HUES6 (cell line): ENCODE measurements at regions not wholly inside any gene's neighbourhood (a gene's known extent, or its start where the extent isn't known, plus 50 kb on each side); places are given as distances from the start of the nearest gene placed in this dataset.

Experiments
- H3K27ac ChIP-seq: 2 replicates; pipeline ENCODE4 v1.7.0; 2013; ENCODE audit warnings: low read depth, mild to moderate bottlenecking, low read length, inconsistent platforms
- H3K27me3 ChIP-seq: 2 replicates; pipeline ENCODE4 v1.6.1; 2013; ENCODE audit warnings: low read length; ENCODE audit not compliant: control insufficient read depth, insufficient read depth
- H3K36me3 ChIP-seq: 2 replicates; pipeline ENCODE4 v1.6.1; 2013; ENCODE audit warnings: low read length; ENCODE audit not compliant: control insufficient read depth, insufficient read depth
- H3K4me1 ChIP-seq: 2 replicates; pipeline ENCODE4 v1.6.1; 2013; ENCODE audit warnings: low read length; ENCODE audit not compliant: control insufficient read depth, insufficient read depth
- H3K4me3 ChIP-seq: 2 replicates; pipeline ENCODE4 v1.5.1; 2013; ENCODE audit warnings: low read depth, low read length
- H3K9ac ChIP-seq: one replicate; pipeline ENCODE4 v1.6.1; 2013; ENCODE audit warnings: mild to moderate bottlenecking, low read length
- H3K9me3 ChIP-seq: 2 replicates; pipeline ENCODE4 v1.6.1; 2013; ENCODE audit warnings: low read depth, low read length; ENCODE audit not compliant: control insufficient read depth, insufficient read depth

DNA sequence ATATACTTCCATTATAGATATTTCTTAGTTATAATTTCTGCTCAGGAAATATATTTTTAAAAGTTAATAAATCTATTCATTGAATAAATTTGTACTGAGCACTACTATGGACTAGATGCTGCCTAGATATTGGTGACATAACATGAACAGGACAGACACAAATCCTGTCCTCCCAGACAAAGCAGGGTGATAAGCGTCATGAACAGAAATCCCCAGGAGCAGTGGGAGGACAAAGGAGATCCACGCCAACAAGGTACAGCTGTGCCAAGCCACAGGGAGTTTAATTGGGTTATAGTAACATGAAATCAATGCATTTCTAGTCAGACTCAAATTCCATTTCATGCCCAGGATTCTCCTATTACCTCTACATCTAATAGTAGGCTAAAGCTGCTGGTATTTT is 171.8 kb upstream of the CPNE8 start:
- Histone ChIP-seq H3K9ac (no peak overlapping the region), H3K9me3 (no peaks in the 10 kb centered on the region), H3K27me3 (no peaks in the 10 kb centered on the region; the same call in 1 of the 2 replicates), H3K4me3 (no peak overlapping the region), H3K4me1 (no peaks in the 10 kb centered on the region), H3K27ac (no peak overlapping the region), H3K36me3 (no peaks in the 10 kb centered on the region)

DNA sequence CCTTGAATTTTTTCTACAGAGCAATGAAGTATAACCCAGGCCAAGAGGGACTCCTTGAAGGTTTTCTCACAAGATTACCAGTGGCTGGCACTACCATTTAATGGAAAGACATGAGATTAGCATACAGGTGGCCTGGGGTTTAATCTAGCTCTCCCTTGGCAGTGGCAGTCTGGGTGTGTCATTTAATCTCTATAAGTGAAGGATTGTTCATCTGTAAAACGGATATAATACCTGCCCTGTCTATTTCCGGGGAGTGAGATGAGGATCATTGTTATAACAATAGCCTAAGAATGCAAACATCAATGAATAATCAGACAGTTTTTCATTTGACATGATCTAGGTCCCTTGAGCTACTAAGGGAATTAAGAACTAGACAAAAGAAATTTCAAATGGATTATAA is 168.7 kb upstream of the CPNE8 start:
- no peaks in the 10 kb centered on the region for H3K27me3 ChIP-seq
- no peak overlapping the region for H3K27ac ChIP-seq
- H3K36me3 ChIP-seq, result no peaks in the 10 kb centered on the region
- no peaks in the 10 kb centered on the region for H3K4me1 ChIP-seq
- no peak overlapping the region for H3K9ac ChIP-seq
- no peaks in the 10 kb centered on the region for H3K9me3 ChIP-seq
- H3K4me3 ChIP-seq, result no peak overlapping the region

GRCh38 chr12:39072658-39073057 is 167.3 kb upstream of the CPNE8 start:
- H3K9ac ChIP-seq, result no peak overlapping the region

DNA sequence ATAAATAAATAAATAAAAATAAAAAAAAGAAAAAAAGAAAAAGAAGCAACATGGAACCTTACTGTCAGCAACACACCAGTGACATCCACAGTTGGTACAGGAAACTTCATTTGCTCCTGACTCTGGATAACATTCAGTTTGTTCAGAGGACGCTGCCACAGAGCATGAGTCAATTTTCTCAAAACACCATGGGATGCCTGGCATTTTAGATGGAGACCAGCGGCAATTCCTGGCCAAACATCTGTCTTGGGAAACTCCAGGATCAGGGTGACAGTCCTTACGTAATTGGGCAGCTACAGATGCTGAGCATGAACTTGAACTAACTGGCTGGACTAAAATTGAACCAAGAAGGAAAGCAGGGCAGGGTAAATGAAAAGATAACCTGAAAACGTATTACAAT is 166.2 kb upstream of the CPNE8 start:
- H3K27me3 ChIP-seq, result no peaks in the 10 kb centered on the region
- no peaks in the 10 kb centered on the region for H3K4me1 ChIP-seq
- no peak overlapping the region for H3K27ac ChIP-seq
- no peaks in the 10 kb centered on the region for H3K9me3 ChIP-seq
- no peaks in the 10 kb centered on the region for H3K36me3 ChIP-seq
- H3K9ac ChIP-seq, result no peak overlapping the region
- no peak overlapping the region for H3K4me3 ChIP-seq

More at GRCh38 chr12:39072658-39073057, 167.3 kb upstream of the CPNE8 start:
- no peaks in the 10 kb centered on the region for H3K4me1 ChIP-seq
- H3K4me3 ChIP-seq, result no peak overlapping the region
- no peaks in the 10 kb centered on the region for H3K27me3 ChIP-seq
- no peak overlapping the region for H3K27ac ChIP-seq
- no peaks in the 10 kb centered on the region for H3K36me3 ChIP-seq
- no peaks in the 10 kb centered on the region for H3K9me3 ChIP-seq

DNA sequence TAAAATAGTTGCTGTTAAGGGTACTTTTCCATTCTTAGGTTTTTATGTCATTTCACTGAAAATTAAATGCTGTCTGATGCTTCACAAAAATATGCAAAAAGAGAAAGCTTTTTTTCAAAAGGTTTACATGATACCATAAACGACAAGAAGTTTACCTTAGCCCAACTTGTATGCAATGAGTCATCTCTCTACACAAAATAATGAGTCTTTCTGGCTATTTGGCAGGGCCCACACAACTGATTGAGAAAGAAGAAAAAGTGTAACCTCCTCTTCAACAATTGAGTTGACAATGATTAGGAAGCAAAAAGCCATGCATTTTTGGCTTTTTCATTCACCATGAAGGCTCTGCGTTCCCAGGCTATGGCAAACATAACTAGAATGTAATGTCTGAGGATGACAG is 165.4 kb upstream of the CPNE8 start:
- Histone ChIP-seq H3K4me3 (no peak overlapping the region), H3K4me1 (no peaks in the 10 kb centered on the region), H3K27ac (no peak overlapping the region), H3K9ac (no peak overlapping the region), H3K36me3 (no peaks in the 10 kb centered on the region), H3K27me3 (no peaks in the 10 kb centered on the region), H3K9me3 (no peaks in the 10 kb centered on the region)

DNA sequence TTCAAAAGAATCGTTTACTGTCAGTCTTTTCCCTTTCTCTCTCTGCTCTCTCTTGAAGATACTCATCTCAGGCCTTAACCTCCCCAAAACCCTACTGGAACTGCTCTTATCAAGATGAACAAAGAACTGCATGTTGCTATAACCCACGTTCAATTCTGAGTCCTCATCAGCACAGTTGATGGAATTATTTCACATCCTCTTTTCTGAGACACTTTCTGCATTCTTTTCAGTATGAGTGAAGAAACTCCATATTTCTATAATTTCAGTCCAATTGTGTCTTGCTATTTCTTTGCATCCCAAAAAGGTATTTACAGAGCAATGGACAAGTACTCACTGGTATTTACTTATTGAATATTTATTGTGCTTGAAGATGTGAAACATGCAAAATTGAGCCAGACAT is 160.1 kb upstream of the CPNE8 start:
- peaks cover 3% of the 10 kb centered on the region; the same call in 1 of the 2 replicates for H3K4me1 ChIP-seq
- no peak overlapping the region for H3K4me3 ChIP-seq
- no peaks in the 10 kb centered on the region for H3K27me3 ChIP-seq
- H3K36me3 ChIP-seq, result no peaks in the 10 kb centered on the region
- no peak overlapping the region for H3K9ac ChIP-seq
- H3K9me3 ChIP-seq, result no peaks in the 10 kb centered on the region
- no peak overlapping the region for H3K27ac ChIP-seq

DNA sequence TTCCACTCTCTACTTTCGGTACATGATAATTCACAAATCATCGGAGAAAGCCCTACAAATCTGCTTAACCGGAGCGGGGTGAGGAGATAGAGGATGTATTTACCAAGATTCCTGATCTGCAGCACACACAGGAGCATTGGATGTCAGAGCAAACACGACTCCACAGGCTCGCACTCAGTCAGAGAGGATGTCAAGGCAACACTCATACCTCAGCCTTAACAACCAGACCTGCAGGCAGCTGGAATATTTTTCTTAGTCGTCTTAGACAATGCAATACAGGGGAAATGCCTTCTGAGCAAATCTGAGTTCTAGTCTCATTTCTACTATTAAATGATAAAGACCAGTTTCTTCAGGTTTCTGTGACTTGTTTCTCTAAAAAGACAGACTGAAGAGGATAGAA is 159.3 kb upstream of the CPNE8 start:
- Histone ChIP-seq H3K27me3 (no peaks in the 10 kb centered on the region), H3K36me3 (no peaks in the 10 kb centered on the region), H3K9ac (no peak overlapping the region), H3K4me1 (peaks cover 3% of the 10 kb centered on the region; the same call in 1 of the 2 replicates), H3K27ac (no peak overlapping the region), H3K4me3 (no peak overlapping the region), H3K9me3 (no peaks in the 10 kb centered on the region)

DNA sequence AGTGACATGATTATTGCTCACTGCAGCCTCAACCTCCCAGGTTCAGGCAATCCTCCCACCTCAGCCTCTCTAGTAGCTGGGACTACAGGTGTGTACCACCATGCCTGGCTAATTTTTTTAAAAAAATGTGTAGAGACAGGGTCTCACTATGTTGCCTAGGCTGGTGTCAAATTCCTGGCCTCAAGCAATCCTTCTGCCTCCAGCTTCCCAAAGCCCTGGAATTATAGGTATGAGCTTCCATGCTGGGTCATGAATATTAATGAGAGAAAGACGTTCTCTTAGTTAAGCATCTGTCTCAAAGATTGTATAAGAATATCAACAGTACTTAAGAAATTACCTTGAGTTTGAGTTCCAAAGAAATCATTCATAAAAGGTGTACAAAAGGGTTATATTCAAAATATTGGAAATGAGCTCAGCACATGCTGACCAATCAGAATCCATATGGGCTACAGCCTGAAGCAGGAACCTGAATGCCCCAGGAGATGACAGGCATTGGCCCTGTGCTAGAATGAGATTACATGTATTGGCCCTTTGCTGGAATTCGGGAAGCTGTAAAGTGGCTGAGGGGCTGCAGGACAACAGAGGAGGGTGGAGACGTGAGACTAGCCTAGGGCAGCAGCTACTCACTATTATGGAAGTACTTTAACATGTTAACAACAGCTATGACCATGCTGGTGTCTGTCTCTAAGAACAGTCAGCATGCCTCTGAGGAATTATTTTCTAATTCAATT is 157.0 kb upstream of the CPNE8 start:
- no peaks in the 10 kb centered on the region for H3K27me3 ChIP-seq
- no peak overlapping the region for H3K4me3 ChIP-seq
- H3K4me1 ChIP-seq, result peaks cover 3% of the 10 kb centered on the region; the same call in 1 of the 2 replicates
- H3K27ac ChIP-seq, result no peak overlapping the region
- no peak overlapping the region for H3K9ac ChIP-seq
- H3K36me3 ChIP-seq, result no peaks in the 10 kb centered on the region
- H3K9me3 ChIP-seq, result no peaks in the 10 kb centered on the region

GRCh38 chr12:39061576-39061975 is 156.2 kb upstream of the CPNE8 start:
- no peaks in the 10 kb centered on the region for H3K36me3 ChIP-seq
- no peaks in the 10 kb centered on the region for H3K27me3 ChIP-seq
- H3K4me3 ChIP-seq, result no peak overlapping the region

DNA sequence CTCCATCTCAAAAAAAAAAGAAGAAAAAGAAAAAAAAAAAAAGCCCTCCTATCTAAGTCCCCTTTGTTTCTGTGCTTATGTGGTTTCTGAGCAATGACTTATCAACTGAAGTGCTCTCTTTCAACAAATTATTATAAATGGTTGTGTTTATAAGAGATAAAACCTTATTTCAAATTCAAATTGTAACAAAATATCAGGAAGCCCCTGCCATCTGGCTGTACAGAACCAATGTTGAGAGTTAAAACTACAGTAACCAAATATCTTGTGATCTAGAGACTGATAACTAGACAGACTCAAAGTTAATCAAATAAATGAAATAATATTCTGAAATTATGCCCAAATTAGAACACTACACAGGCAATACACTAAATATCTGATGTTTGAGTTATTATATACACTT is 143.0 kb upstream of the CPNE8 start:
- no peaks in the 10 kb centered on the region for H3K9me3 ChIP-seq
- H3K4me3 ChIP-seq, result no peak overlapping the region

More at GRCh38 chr12:39061576-39061975, 156.2 kb upstream of the CPNE8 start:
- H3K27ac ChIP-seq, result no peak overlapping the region
- H3K9me3 ChIP-seq, result no peaks in the 10 kb centered on the region; the same call in 1 of the 2 replicates
- H3K4me1 ChIP-seq, result peaks cover 3% of the 10 kb centered on the region; the same call in 1 of the 2 replicates
- H3K9ac ChIP-seq, result no peak overlapping the region

GRCh38 chr12:39047539-39048262 is 142.3 kb upstream of the CPNE8 start:
- Histone ChIP-seq H3K27ac (no peak overlapping the region), H3K9ac (no peak overlapping the region), H3K4me3 (no peak overlapping the region), H3K27me3 (no peaks in the 10 kb centered on the region), H3K9me3 (no peaks in the 10 kb centered on the region), H3K36me3 (no peaks in the 10 kb centered on the region), H3K4me1 (no peaks in the 10 kb centered on the region)

More for the DNA sequence above, 143.0 kb upstream of the CPNE8 start:
- H3K4me1 ChIP-seq, result no peaks in the 10 kb centered on the region
- H3K27me3 ChIP-seq, result no peaks in the 10 kb centered on the region
- H3K9ac ChIP-seq, result no peak overlapping the region
- H3K36me3 ChIP-seq, result no peaks in the 10 kb centered on the region
- H3K27ac ChIP-seq, result no peak overlapping the region
